Osteocyte (in vitro differentiated cells): ENCODE measurements at regions not wholly inside any gene's neighbourhood (a gene's known extent, or its start where the extent isn't known, plus 50 kb on each side); places are given as distances from the start of the nearest gene placed in this dataset.
"Not testable (repeated sequence)": the region's sequence is repeated elsewhere in the genome, so short reads cannot be mapped to it uniquely, and the experiment has no call there.

ENCODE experiments used
- DNase-seq: peaks from one replicate; pipeline ENCODE4 v3.0.0; 2021; ENCODE audit warnings: mixed read lengths; ENCODE audit not compliant: unreplicated experiment; ENCODE audit errors: extremely low spot score
- H3K27ac Mint-ChIP-seq: one replicate; pipeline ENCODE4 v1.8.0; 2021; ENCODE audit warnings: mild to moderate bottlenecking, mixed read lengths; ENCODE audit not compliant: unreplicated experiment
- H3K27me3 Mint-ChIP-seq: one replicate; pipeline ENCODE4 v1.8.0; 2021; ENCODE audit warnings: mixed read lengths; ENCODE audit not compliant: unreplicated experiment
- H3K36me3 Mint-ChIP-seq: one replicate; pipeline ENCODE4 v1.8.0; 2021; ENCODE audit warnings: mixed read lengths; ENCODE audit not compliant: unreplicated experiment
- H3K4me1 Mint-ChIP-seq: one replicate; pipeline ENCODE4 v1.8.0; 2021; ENCODE audit warnings: mixed read lengths; ENCODE audit not compliant: unreplicated experiment
- H3K4me3 Mint-ChIP-seq: one replicate; pipeline ENCODE4 v1.8.0; 2021; ENCODE audit warnings: mild to moderate bottlenecking, moderate library complexity, mixed read lengths; ENCODE audit not compliant: unreplicated experiment
- H3K9me3 Mint-ChIP-seq: one replicate; pipeline ENCODE4 v1.8.0; 2021; ENCODE audit warnings: mixed read lengths; ENCODE audit not compliant: unreplicated experiment
- CTCF ChIP-seq: fragments of 200-600 bp; sonication (generic); IDR thresholded peaks from 2 replicates; pipeline ENCODE4 v1.5.0; 2021; ENCODE audit warnings: antibody characterized with exemption, mild to moderate bottlenecking, moderate library complexity

GRCh38 chr10:130513686-130514476 is 377.7 kb downstream of the GLRX3 start:
- peak; percentile 57 for DNase-seq
- Mint-ChIP-seq H3K27me3 (no peaks in the 10 kb centered on the region), H3K4me1 (no peaks in the 10 kb centered on the region), H3K36me3 (no peaks in the 10 kb centered on the region), H3K4me3 (no peak overlapping the region), H3K27ac (no peak overlapping the region), H3K9me3 (peaks cover 26% of the 10 kb centered on the region)
- no peak for TF ChIP-seq CTCF

GRCh38 chr10:130515670-130516069 is 379.5 kb downstream of the GLRX3 start:
- no peak for TF ChIP-seq CTCF
- H3K4me1 Mint-ChIP-seq: no peaks in the 10 kb centered on the region
- no peak overlapping the region for H3K4me3 Mint-ChIP-seq
- H3K27me3 Mint-ChIP-seq: no peaks in the 10 kb centered on the region
- peak; percentile 70 for DNase-seq
- H3K27ac Mint-ChIP-seq: no peak overlapping the region
- no peaks in the 10 kb centered on the region for H3K36me3 Mint-ChIP-seq
- peaks cover 32% of the 10 kb centered on the region for H3K9me3 Mint-ChIP-seq

DNA sequence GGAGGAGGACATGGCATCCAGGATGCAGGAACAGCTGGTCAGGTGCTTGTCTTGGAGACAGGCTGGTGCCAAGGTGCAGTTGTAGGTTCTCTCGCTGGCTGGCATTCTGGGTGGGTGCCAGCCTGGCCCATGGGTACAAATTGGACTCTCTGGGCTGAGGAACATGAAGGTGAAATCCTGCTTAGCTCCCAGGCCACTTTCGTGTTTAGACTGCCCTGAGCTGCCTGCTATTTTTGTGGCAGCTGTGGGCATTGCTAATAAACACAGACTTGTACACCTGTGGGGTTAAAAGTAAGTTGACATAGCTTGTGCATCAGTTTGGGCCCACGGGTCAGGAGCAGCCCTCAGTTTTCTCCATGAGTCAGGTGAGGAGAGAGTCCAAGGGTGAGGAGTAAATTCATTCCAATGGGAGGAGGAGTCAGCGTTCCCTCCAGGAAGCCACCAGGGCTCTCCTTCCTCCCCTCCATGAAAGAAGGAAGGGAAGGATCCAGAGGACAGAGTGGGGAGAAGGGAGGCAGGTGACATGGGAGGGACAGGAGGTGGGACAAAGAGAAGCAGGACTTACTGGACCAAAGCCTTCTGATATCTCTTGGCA is 380.0 kb downstream of the GLRX3 start:
- H3K4me1 Mint-ChIP-seq: no peaks in the 10 kb centered on the region
- no peaks in the 10 kb centered on the region for H3K36me3 Mint-ChIP-seq
- DNase-seq: no peak
- no peak overlapping the region for H3K4me3 Mint-ChIP-seq
- H3K9me3 Mint-ChIP-seq: peaks cover 37% of the 10 kb centered on the region
- no peak overlapping the region for H3K27ac Mint-ChIP-seq
- H3K27me3 Mint-ChIP-seq: no peaks in the 10 kb centered on the region
- TF ChIP-seq CTCF: no peak

- H3K27me3 Mint-ChIP-seq, H3K4me3 Mint-ChIP-seq, H3K27ac Mint-ChIP-seq, H3K36me3 Mint-ChIP-seq, DNase-seq, H3K4me1 Mint-ChIP-seq: not testable (repeated sequence)
- peaks cover 50% of the 10 kb centered on the region for H3K9me3 Mint-ChIP-seq
Observed at GRCh38 chr10:130518921-130519320, 382.7 kb downstream of the GLRX3 start.

DNA sequence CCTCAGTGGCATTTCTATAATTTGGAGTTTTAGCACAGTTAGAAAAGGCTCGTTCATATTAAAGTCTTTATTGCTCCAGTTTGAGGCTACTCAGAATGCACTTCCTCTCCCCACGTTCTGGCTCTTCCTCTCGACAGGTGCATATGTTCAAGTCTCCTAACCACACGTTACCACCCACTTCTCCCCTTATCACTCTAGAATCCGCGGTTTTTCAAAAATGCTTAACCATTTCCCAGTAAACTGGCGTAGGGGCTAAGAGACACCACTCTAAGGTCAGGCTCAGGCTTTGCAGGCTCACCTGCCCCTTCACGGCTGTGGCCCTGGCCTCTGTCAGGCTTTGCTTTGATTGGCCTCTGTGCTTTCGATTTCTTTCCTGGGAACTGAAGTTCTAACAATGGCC is 383.6 kb downstream of the GLRX3 start:
- DNase-seq: no peak
- no peak for TF ChIP-seq CTCF
- peaks cover 50% of the 10 kb centered on the region for H3K9me3 Mint-ChIP-seq
- no peaks in the 10 kb centered on the region for H3K36me3 Mint-ChIP-seq
- no peaks in the 10 kb centered on the region for H3K4me1 Mint-ChIP-seq
- no peak overlapping the region for H3K27ac Mint-ChIP-seq
- no peak overlapping the region for H3K4me3 Mint-ChIP-seq
- H3K27me3 Mint-ChIP-seq: no peaks in the 10 kb centered on the region
